Upper lobe of left lung (tissue), 6 donors: ENCODE measurements at regions not wholly inside any gene's neighbourhood (a gene's known extent, or its start where the extent isn't known, plus 50 kb on each side); places are given as distances from the start of the nearest gene placed in this dataset.

Experiments used
- ATAC-seq, 2 donors: fragments of 200-7000 bp; cut with Tn5 transposase; one replicate each; pipeline ENCODE4 v1.9.1; 2022; ENCODE audit warnings: mild to moderate bottlenecking in 2 of 2, moderate library complexity in 2 of 2; ENCODE audit not compliant: low FRiP score in 2 of 2
- DNase-seq, 2 donors: peaks; one replicate each; pipeline ENCODE4 v3.0.0-alpha.2; 2019 to 2020
- H3K27ac ChIP-seq, 4 donors: fragments of 200-600 bp; sonication (generic); one replicate each; pipeline ENCODE4 v1.5.1; 2016 to 2019
- H3K27me3 ChIP-seq, 4 donors: fragments of 200-600 bp; sonication (generic); one replicate each; pipeline ENCODE4 v1.5.1; 2017 to 2019
- H3K36me3 ChIP-seq, 4 donors: fragments of 200-600 bp; sonication (generic); one replicate each; pipeline ENCODE4 v1.5.1; 2016 to 2019
- H3K4me1 ChIP-seq, 4 donors: fragments of 200-600 bp; sonication (generic); one replicate each; pipeline ENCODE4 v1.5.1; 2018 to 2019
- H3K4me3 ChIP-seq, 4 donors: fragments of 200-600 bp; sonication (generic); one replicate each; pipeline ENCODE4 v1.5.1; 2017 to 2019; ENCODE audit warnings: mild to moderate bottlenecking in 2 of 4, moderate library complexity in 1 of 4
- H3K9me3 ChIP-seq, 4 donors: fragments of 200-600 bp; sonication (generic); one replicate each; pipeline ENCODE4 v1.5.1; 2018 to 2019
- CTCF ChIP-seq, 6 experiments: fragments of 450-650 bp in 4 of 6; fragments of 200-600 bp in 2 of 6; sonication (generic) in 2 of 6; IDR thresholded peaks; one replicate each; pipeline ENCODE4 v1.5.1; 2016 to 2019; ENCODE audit warnings: antibody characterized with exemption in 6 of 6
- EP300 ChIP-seq, 4 donors: sonication (generic); formaldehyde crosslinking; IDR thresholded peaks; one replicate each; pipeline ENCODE4 v1.5.1; 2017; ENCODE audit warnings: antibody characterized with exemption in 4 of 4, control low read depth in 2 of 4
- POLR2A ChIP-seq, 4 donors: fragments of 450-650 bp; IDR thresholded peaks; one replicate each; pipeline ENCODE4 v1.5.1; 2016 to 2017; ENCODE audit warnings: antibody characterized with exemption in 4 of 4, mild to moderate bottlenecking in 2 of 4
- POLR2AphosphoS5 ChIP-seq, 2 donors: sonication (generic); formaldehyde crosslinking; IDR thresholded peaks; one replicate each; pipeline ENCODE4 v1.5.1; 2017; ENCODE audit warnings: antibody characterized with exemption in 2 of 2
- WGBS, 2 donors: methylation state at CpG; one replicate each; pipeline ENCODE4 v1.1.5; 2017 to 2018; 5-methylcytosine and 5-hydroxymethylcytosine counted together
- donor health status: DM: no; HTN: no; CAD: no; lungs with moderate emphysema.
- donor health status: DM: no; HTN: yes; CAD: no; lungs with severe emphysema.

DNA sequence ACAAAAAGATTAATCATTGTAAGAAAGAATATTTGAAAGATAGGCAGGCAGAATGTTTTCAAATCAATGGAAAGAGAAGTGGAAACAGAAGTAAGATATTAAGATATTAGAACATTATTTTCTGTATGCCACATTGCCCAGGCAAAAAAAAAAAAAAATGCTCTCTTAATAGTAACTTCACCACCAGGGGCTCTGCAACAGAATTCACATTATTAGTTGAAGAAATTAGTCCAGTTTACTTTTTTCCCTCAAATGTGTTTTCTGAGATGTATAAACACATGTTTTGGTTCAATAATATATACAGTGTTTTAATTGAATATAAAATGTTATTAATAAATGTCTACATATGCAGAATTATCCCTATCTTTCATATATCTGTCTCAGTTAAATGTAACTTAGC is 78.0 kb upstream of the ADAD1 start:
- no peak overlapping the region for H3K27ac ChIP-seq
- peaks cover 0 to 43% (median 7%) of the 10 kb centered on the region in 4 donors for H3K36me3 ChIP-seq
- no peak for TF ChIP-seq POLR2AphosphoS5 (IDR thresholded peaks at IDR 0.05)
- no peak for TF ChIP-seq POLR2A (IDR thresholded peaks at IDR 0.05)
- TF ChIP-seq CTCF (IDR thresholded peaks at IDR 0.05), result no peak
- TF ChIP-seq EP300 (IDR thresholded peaks at IDR 0.05), result no peak
- H3K27me3 ChIP-seq, result no peaks in the 10 kb centered on the region
- no peaks in the 10 kb centered on the region for H3K9me3 ChIP-seq
- H3K4me1 ChIP-seq, result no peaks in the 10 kb centered on the region
- no peak for ATAC-seq
- DNase-seq, result no peak
- H3K4me3 ChIP-seq, result no peak overlapping the region

- peaks cover 0 to 79% (median 9%) of the 10 kb centered on the region in 4 donors for H3K36me3 ChIP-seq
- H3K4me1 ChIP-seq, result no peaks in the 10 kb centered on the region
- no peaks in the 10 kb centered on the region for H3K9me3 ChIP-seq
- peak overlapping the region in 1 of 4 donors; percentile 27 for H3K27ac ChIP-seq
- WGBS, 2 donors, result 59 to 65% methylated on average over 1 of the region's 1 CpG
- TF ChIP-seq CTCF (IDR thresholded peaks at IDR 0.05) (no peak), POLR2A (IDR thresholded peaks at IDR 0.05) (no peak), POLR2AphosphoS5 (IDR thresholded peaks at IDR 0.05) (no peak), EP300 (IDR thresholded peaks at IDR 0.05) (no peak)
- DNase-seq (no peak), ATAC-seq (no peak)
- no peaks in the 10 kb centered on the region for H3K27me3 ChIP-seq
- H3K4me3 ChIP-seq, result no peak overlapping the region
These were observed 73.0 kb upstream of the ADAD1 start for GRCh38 chr4:122305853-122306252.

GRCh38 chr4:122309988-122310626 is 68.7 kb upstream of the ADAD1 start:
- no peak for DNase-seq

GRCh38 chr4:122313006-122313646 is 65.7 kb upstream of the ADAD1 start:
- H3K4me1 ChIP-seq, result no peaks in the 10 kb centered on the region
- H3K27ac ChIP-seq, result no peak overlapping the region
- peaks cover 7 to 75% (median 23%) of the 10 kb centered on the region in 4 donors for H3K36me3 ChIP-seq
- no peaks in the 10 kb centered on the region for H3K27me3 ChIP-seq
- no peak for ATAC-seq
- no peak for DNase-seq
- no peaks in the 10 kb centered on the region for H3K9me3 ChIP-seq
- no peak for TF ChIP-seq EP300 (IDR thresholded peaks at IDR 0.05)
- TF ChIP-seq POLR2A (IDR thresholded peaks at IDR 0.05), result no peak
- 69 to 70% methylated on average over 1 of the region's 1 CpG for WGBS, 2 donors
- no peak overlapping the region for H3K4me3 ChIP-seq

More at GRCh38 chr4:122309988-122310626, 68.7 kb upstream of the ADAD1 start:
- ATAC-seq, result no peak
- Histone ChIP-seq H3K4me1 (no peaks in the 10 kb centered on the region), H3K27me3 (no peaks in the 10 kb centered on the region), H3K9me3 (no peaks in the 10 kb centered on the region), H3K36me3 (peaks cover 0 to 71% (median 5%) of the 10 kb centered on the region in 4 donors), H3K4me3 (no peak overlapping the region), H3K27ac (no peak overlapping the region)
- 82 to 85% methylated on average over 3 of the region's 3 CpGs for WGBS, 2 donors
- TF ChIP-seq CTCF (IDR thresholded peaks at IDR 0.05), result peak in 2 of 6 experiments; percentile 21 to 33
- TF ChIP-seq POLR2A (IDR thresholded peaks at IDR 0.05), result no peak

- H3K9me3 ChIP-seq, result no peaks in the 10 kb centered on the region
- no peak overlapping the region for H3K27ac ChIP-seq
- WGBS, 2 donors, result 95 to 96% methylated on average over 1 of the region's 1 CpG
- H3K4me1 ChIP-seq, result no peaks in the 10 kb centered on the region
- peaks cover 0 to 77% (median 3%) of the 10 kb centered on the region in 4 donors for H3K36me3 ChIP-seq
- no peak for ATAC-seq
- no peak overlapping the region for H3K4me3 ChIP-seq
- no peaks in the 10 kb centered on the region for H3K27me3 ChIP-seq
- TF ChIP-seq CTCF (IDR thresholded peaks at IDR 0.05) (no peak), EP300 (IDR thresholded peaks at IDR 0.05) (no peak)
- no peak for DNase-seq
These were observed 51.9 kb upstream of the ADAD1 start for GRCh38 chr4:122326908-122327307.
